ENCODE measurements at regions not wholly inside any gene's neighbourhood (a gene's known extent, or its start where the extent isn't known, plus 50 kb on each side); places are given as distances from the start of the nearest gene placed in this dataset.

DNA sequence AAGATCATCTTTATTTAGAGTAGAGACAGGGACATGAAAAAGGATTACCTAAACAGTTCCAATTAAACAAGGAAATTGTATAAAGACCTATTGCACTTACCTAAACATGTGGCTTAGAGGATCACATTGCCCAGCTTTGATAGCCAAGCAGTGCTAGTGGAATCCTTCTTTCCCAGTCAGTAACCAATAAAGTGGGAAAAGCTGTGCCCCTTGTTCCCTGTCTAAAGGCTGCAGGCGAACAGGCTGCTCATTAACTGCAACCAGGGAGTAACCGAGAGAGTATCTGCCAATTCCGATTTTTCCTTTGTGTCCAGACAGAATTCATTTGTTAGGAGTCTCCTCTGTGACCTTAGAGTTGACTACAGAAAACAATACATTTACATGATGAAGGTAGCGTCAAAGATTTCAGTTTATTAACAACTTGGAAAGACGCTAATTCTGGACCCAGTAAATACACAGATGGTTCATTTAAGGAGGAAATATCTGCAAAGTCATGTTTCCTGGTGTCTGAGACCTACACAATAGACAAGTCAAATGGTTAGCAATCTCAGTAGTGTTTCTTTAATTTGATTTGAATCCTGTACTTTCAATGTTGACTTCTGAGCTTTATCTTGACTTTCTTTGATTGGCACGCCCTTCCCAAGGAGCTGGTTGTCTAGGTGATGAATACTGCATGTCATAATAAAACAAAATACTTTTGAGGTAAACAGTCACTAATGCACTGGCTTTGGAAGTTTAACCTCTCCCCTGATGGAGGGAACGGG, 57.3 kb upstream of the MET start:
- TF ChIP-seq, protein P1, sequence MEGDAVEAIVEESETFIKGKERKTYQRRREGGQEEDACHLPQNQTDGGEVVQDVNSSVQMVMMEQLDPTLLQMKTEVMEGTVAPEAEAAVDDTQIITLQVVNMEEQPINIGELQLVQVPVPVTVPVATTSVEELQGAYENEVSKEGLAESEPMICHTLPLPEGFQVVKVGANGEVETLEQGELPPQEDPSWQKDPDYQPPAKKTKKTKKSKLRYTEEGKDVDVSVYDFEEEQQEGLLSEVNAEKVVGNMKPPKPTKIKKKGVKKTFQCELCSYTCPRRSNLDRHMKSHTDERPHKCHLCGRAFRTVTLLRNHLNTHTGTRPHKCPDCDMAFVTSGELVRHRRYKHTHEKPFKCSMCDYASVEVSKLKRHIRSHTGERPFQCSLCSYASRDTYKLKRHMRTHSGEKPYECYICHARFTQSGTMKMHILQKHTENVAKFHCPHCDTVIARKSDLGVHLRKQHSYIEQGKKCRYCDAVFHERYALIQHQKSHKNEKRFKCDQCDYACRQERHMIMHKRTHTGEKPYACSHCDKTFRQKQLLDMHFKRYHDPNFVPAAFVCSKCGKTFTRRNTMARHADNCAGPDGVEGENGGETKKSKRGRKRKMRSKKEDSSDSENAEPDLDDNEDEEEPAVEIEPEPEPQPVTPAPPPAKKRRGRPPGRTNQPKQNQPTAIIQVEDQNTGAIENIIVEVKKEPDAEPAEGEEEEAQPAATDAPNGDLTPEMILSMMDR (conservative IDR thresholded peaks at IDR 0.05; ENCODE audit: low read length): no peak
- DNase-seq (ENCODE audit: low read depth): no peak
- H3K4me3 ChIP-seq (ENCODE audit: low read length): no peak overlapping the region

DNA sequence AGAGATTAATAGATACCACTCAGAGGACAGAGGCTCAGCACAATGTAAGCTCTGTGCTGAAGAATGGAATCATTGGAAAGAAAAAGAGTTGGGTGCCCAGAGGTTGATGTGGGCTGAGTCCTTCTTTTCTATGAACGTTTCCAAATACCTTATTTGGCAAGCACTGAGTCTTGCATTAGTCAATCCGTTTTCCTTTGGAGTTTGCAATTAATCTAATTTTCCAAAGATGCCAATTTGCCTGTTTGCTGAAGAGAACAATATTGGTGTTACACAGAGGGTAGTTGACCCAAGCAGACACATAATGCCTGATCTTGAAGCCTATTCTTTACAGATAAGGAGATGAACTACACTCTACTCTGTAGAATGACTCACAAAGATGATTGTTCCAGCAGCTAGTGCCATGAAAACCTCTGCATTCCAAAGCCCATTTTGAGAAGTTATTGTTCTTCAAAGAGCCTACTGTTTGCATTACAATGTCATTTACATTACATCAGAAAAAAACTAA, 55.4 kb upstream of the MET start:
- no peak overlapping the region for H3K4me3 ChIP-seq (ENCODE audit: low read length)
- DNase-seq (ENCODE audit: low read depth): peak; percentile 31
- TF ChIP-seq, protein P1 (conservative IDR thresholded peaks at IDR 0.05; ENCODE audit: low read length): no peak

DNA sequence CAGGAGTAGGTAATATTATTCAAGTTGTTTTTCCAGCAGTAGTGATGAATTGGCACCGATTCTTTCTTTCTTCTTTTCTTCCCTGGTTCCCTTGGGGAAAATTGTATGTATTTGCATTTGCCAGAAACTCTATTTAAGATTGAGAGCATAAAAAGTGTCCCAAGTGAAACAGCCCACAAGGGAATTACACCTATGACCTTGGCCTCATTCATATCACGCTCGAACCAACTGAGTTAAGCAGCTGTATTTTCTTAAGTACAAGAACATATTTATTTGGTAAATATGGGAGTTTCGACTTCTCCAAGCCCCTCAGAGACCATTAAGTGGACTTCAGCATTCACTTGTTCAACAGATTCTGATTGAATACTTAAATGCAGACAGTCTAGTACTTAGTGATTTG, 54.1 kb upstream of the MET start:
- TF ChIP-seq, protein P1 (conservative IDR thresholded peaks at IDR 0.05; ENCODE audit: low read length): no peak
- no peak for DNase-seq (ENCODE audit: low read depth)
- no peak overlapping the region for H3K4me3 ChIP-seq (ENCODE audit: low read length)

DNA sequence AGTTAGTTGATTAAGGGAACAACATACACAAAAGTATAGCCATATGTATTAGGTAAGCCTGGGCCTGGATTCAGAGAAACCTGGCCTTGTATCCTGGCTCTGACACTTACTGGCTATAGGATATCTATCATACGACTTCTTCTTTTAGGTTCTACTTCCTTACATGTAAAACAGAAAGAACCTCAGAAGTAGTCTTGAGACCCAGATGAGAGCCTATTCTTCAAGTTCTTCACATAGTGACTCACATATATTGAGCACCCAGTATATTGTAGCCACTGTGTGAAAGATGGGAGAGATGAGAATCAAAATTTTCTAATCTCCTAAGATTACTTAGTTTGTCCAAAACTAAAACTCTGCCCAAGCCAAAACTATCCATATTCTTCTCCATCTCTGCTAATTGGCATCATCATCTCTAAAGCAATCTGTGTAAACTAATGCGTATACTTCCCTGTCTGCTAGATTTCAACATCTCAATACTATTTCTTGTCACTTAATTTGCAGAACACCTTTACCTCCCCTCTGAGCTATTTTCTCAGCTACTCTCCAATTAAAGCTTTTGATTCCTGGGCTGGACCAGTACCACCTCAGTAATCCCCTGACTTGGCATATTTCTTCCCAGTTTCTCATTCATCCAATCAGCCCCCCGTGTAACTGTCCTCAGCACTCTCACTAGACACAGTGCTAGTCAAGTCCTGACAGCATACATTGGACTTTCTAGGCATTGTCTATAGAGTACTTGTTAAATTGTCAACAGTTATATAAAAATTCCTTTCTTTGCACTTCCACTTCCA, 53.5 kb upstream of the MET start:
- H3K4me3 ChIP-seq (ENCODE audit: low read length): no peak overlapping the region
- TF ChIP-seq, protein P1 (conservative IDR thresholded peaks at IDR 0.05; ENCODE audit: low read length): no peak
- DNase-seq (ENCODE audit: low read depth): no peak

DNA sequence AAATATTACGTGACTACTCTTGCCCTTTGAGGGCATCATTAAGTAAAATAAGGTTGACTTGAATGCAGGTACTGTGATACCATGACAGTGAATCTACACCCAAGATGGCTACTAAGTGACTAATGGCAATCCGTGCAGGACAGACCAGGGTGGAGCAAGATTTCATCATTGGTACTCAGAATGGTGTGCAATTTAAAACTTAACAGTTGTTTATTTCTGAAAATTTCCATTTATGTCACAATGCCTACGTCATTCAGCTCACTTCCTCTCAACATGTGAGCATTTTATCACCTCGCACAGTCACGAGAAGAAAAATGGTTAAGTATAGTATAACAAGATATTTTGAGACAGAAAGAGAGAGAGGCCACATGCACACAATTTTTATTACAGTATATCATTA, 50.3 kb upstream of the MET start:
- no peak overlapping the region for H3K4me3 ChIP-seq (ENCODE audit: low read length)
- DNase-seq (ENCODE audit: low read depth): no peak
- TF ChIP-seq, protein P1 (conservative IDR thresholded peaks at IDR 0.05; ENCODE audit: low read length): no peak

All from AG10803 (cell line).